ENCODE measurements at regions not wholly inside any gene's neighbourhood (a gene's known extent, or its start where the extent isn't known, plus 50 kb on each side); places are given as distances from the start of the nearest gene placed in this dataset.
"Not testable (repeated sequence)": the region's sequence is repeated elsewhere in the genome, so short reads cannot be mapped to it uniquely, and the experiment has no call there.

- Histone ChIP-seq H3K36me3 (ENCODE audit: control insufficient read depth in 3 of 3, insufficient read depth in 3 of 3, low read length in 3 of 3) (no peaks in the 10 kb centered on the region), H3K4me3 (ENCODE audit: low read length in 3 of 3) (no peak overlapping the region), H3K27ac (ENCODE audit: low read depth, low read length) (no peak overlapping the region), H3K9ac (ENCODE audit: low read depth in 1 of 3, low read length in 3 of 3) (no peak overlapping the region), H3K27me3 (ENCODE audit: control insufficient read depth in 3 of 3, insufficient read depth in 3 of 3, low read length in 3 of 3) (peaks cover 9 to 34% (median 12%) of the 10 kb centered on the region in 3 donors), H3K9me3 (ENCODE audit: control insufficient read depth in 3 of 3, low read length in 3 of 3) (no peaks in the 10 kb centered on the region), H3K4me1 (ENCODE audit: control insufficient read depth in 3 of 3, insufficient read depth in 3 of 3, low read length in 3 of 3) (no peaks in the 10 kb centered on the region)
These were observed 108.3 kb upstream of the ZNF536 start for GRCh38 chr19:30263830-30264381.

GRCh38 chr19:30265918-30266317 is 106.3 kb upstream of the ZNF536 start:
- H3K27me3 ChIP-seq (ENCODE audit: control insufficient read depth in 3 of 3, insufficient read depth in 3 of 3, low read length in 3 of 3) = peaks cover 6 to 31% (median 12%) of the 10 kb centered on the region in 3 donors
- H3K9ac ChIP-seq (ENCODE audit: low read depth in 1 of 3, low read length in 3 of 3); H3K4me3 ChIP-seq (ENCODE audit: low read length in 3 of 3); H3K9me3 ChIP-seq (ENCODE audit: control insufficient read depth in 3 of 3, low read length in 3 of 3); H3K36me3 ChIP-seq (ENCODE audit: control insufficient read depth in 3 of 3, insufficient read depth in 3 of 3, low read length in 3 of 3); H3K27ac ChIP-seq (ENCODE audit: low read depth, low read length); H3K4me1 ChIP-seq (ENCODE audit: control insufficient read depth in 3 of 3, insufficient read depth in 3 of 3, low read length in 3 of 3): not testable (repeated sequence)

GRCh38 chr19:30266687-30267086 is 105.5 kb upstream of the ZNF536 start:
- Histone ChIP-seq H3K4me3 (ENCODE audit: low read length in 3 of 3) (no peak overlapping the region), H3K27ac (ENCODE audit: low read depth, low read length) (no peak overlapping the region), H3K9ac (ENCODE audit: low read depth in 1 of 3, low read length in 3 of 3) (no peak overlapping the region), H3K9me3 (ENCODE audit: control insufficient read depth in 3 of 3, low read length in 3 of 3) (no peaks in the 10 kb centered on the region), H3K4me1 (ENCODE audit: control insufficient read depth in 3 of 3, insufficient read depth in 3 of 3, low read length in 3 of 3) (no peaks in the 10 kb centered on the region), H3K36me3 (ENCODE audit: control insufficient read depth in 3 of 3, insufficient read depth in 3 of 3, low read length in 3 of 3) (no peaks in the 10 kb centered on the region), H3K27me3 (ENCODE audit: control insufficient read depth in 3 of 3, insufficient read depth in 3 of 3, low read length in 3 of 3) (peaks cover 6 to 32% (median 12%) of the 10 kb centered on the region in 3 donors)

GRCh38 chr19:30267332-30267731 is 104.9 kb upstream of the ZNF536 start:
- no peak overlapping the region for H3K9ac ChIP-seq (ENCODE audit: low read depth in 1 of 3, low read length in 3 of 3)
- no peaks in the 10 kb centered on the region for H3K36me3 ChIP-seq (ENCODE audit: control insufficient read depth in 3 of 3, insufficient read depth in 3 of 3, low read length in 3 of 3)
- H3K4me3 ChIP-seq (ENCODE audit: low read length in 3 of 3) = no peak overlapping the region
- H3K27ac ChIP-seq (ENCODE audit: low read depth, low read length) = no peak overlapping the region
- no peaks in the 10 kb centered on the region for H3K9me3 ChIP-seq (ENCODE audit: control insufficient read depth in 3 of 3, low read length in 3 of 3)
- H3K27me3 ChIP-seq (ENCODE audit: control insufficient read depth in 3 of 3, insufficient read depth in 3 of 3, low read length in 3 of 3) = peaks cover 6 to 31% (median 8%) of the 10 kb centered on the region in 3 donors
- no peaks in the 10 kb centered on the region for H3K4me1 ChIP-seq (ENCODE audit: control insufficient read depth in 3 of 3, insufficient read depth in 3 of 3, low read length in 3 of 3)

GRCh38 chr19:30268601-30269000 is 103.6 kb upstream of the ZNF536 start:
- Histone ChIP-seq H3K27me3 (ENCODE audit: control insufficient read depth in 3 of 3, insufficient read depth in 3 of 3, low read length in 3 of 3) (peaks cover 4 to 21% (median 6%) of the 10 kb centered on the region in 3 donors), H3K4me1 (ENCODE audit: control insufficient read depth in 3 of 3, insufficient read depth in 3 of 3, low read length in 3 of 3) (no peaks in the 10 kb centered on the region), H3K27ac (ENCODE audit: low read depth, low read length) (no peak overlapping the region), H3K36me3 (ENCODE audit: control insufficient read depth in 3 of 3, insufficient read depth in 3 of 3, low read length in 3 of 3) (no peaks in the 10 kb centered on the region), H3K4me3 (ENCODE audit: low read length in 3 of 3) (no peak overlapping the region), H3K9ac (ENCODE audit: low read depth in 1 of 3, low read length in 3 of 3) (no peak overlapping the region), H3K9me3 (ENCODE audit: control insufficient read depth in 3 of 3, low read length in 3 of 3) (peaks cover 0 to 3% (median 0%) of the 10 kb centered on the region in 3 donors)

- Histone ChIP-seq H3K36me3 (ENCODE audit: control insufficient read depth in 3 of 3, insufficient read depth in 3 of 3, low read length in 3 of 3) (no peaks in the 10 kb centered on the region), H3K27ac (ENCODE audit: low read depth, low read length) (no peak overlapping the region), H3K9me3 (ENCODE audit: control insufficient read depth in 3 of 3, low read length in 3 of 3) (peaks cover 0 to 3% (median 0%) of the 10 kb centered on the region in 3 donors), H3K4me3 (ENCODE audit: low read length in 3 of 3) (no peak overlapping the region), H3K9ac (ENCODE audit: low read depth in 1 of 3, low read length in 3 of 3) (no peak overlapping the region), H3K27me3 (ENCODE audit: control insufficient read depth in 3 of 3, insufficient read depth in 3 of 3, low read length in 3 of 3) (peaks cover 4 to 21% (median 6%) of the 10 kb centered on the region in 3 donors), H3K4me1 (ENCODE audit: control insufficient read depth in 3 of 3, insufficient read depth in 3 of 3, low read length in 3 of 3) (no peaks in the 10 kb centered on the region)
These were observed 102.5 kb upstream of the ZNF536 start for GRCh38 chr19:30269638-30270037.

- Histone ChIP-seq H3K4me1 (ENCODE audit: control insufficient read depth in 3 of 3, insufficient read depth in 3 of 3, low read length in 3 of 3) (no peaks in the 10 kb centered on the region), H3K36me3 (ENCODE audit: control insufficient read depth in 3 of 3, insufficient read depth in 3 of 3, low read length in 3 of 3) (no peaks in the 10 kb centered on the region), H3K4me3 (ENCODE audit: low read length in 3 of 3) (no peak overlapping the region), H3K9me3 (ENCODE audit: control insufficient read depth in 3 of 3, low read length in 3 of 3) (peaks cover 0 to 3% (median 0%) of the 10 kb centered on the region in 3 donors), H3K9ac (ENCODE audit: low read depth in 1 of 3, low read length in 3 of 3) (no peak overlapping the region), H3K27me3 (ENCODE audit: control insufficient read depth in 3 of 3, insufficient read depth in 3 of 3, low read length in 3 of 3) (peaks cover 3 to 20% (median 6%) of the 10 kb centered on the region in 3 donors), H3K27ac (ENCODE audit: low read depth, low read length) (no peak overlapping the region)
These were observed 100.4 kb upstream of the ZNF536 start for GRCh38 chr19:30271816-30272215.

GRCh38 chr19:30272554-30272953 is 99.6 kb upstream of the ZNF536 start:
- no peak overlapping the region for H3K4me3 ChIP-seq (ENCODE audit: low read length in 3 of 3)

GRCh38 chr19:30273184-30273583 is 99.0 kb upstream of the ZNF536 start:
- Histone ChIP-seq H3K4me3 (ENCODE audit: low read length in 3 of 3) (no peak overlapping the region), H3K27me3 (ENCODE audit: control insufficient read depth in 3 of 3, insufficient read depth in 3 of 3, low read length in 3 of 3) (peaks cover 3 to 22% (median 6%) of the 10 kb centered on the region in 3 donors), H3K27ac (ENCODE audit: low read depth, low read length) (no peak overlapping the region), H3K9me3 (ENCODE audit: control insufficient read depth in 3 of 3, low read length in 3 of 3) (peaks cover 0 to 3% (median 0%) of the 10 kb centered on the region in 3 donors), H3K4me1 (ENCODE audit: control insufficient read depth in 3 of 3, insufficient read depth in 3 of 3, low read length in 3 of 3) (peaks cover 0 to 2% (median 0%) of the 10 kb centered on the region in 3 donors), H3K9ac (ENCODE audit: low read depth in 1 of 3, low read length in 3 of 3) (no peak overlapping the region), H3K36me3 (ENCODE audit: control insufficient read depth in 3 of 3, insufficient read depth in 3 of 3, low read length in 3 of 3) (no peaks in the 10 kb centered on the region)

More at GRCh38 chr19:30272554-30272953, 99.6 kb upstream of the ZNF536 start:
- Histone ChIP-seq H3K27ac (ENCODE audit: low read depth, low read length) (no peak overlapping the region), H3K36me3 (ENCODE audit: control insufficient read depth in 3 of 3, insufficient read depth in 3 of 3, low read length in 3 of 3) (no peaks in the 10 kb centered on the region), H3K9ac (ENCODE audit: low read depth in 1 of 3, low read length in 3 of 3) (no peak overlapping the region), H3K4me1 (ENCODE audit: control insufficient read depth in 3 of 3, insufficient read depth in 3 of 3, low read length in 3 of 3) (no peaks in the 10 kb centered on the region), H3K27me3 (ENCODE audit: control insufficient read depth in 3 of 3, insufficient read depth in 3 of 3, low read length in 3 of 3) (peaks cover 3 to 17% (median 3%) of the 10 kb centered on the region in 3 donors), H3K9me3 (ENCODE audit: control insufficient read depth in 3 of 3, low read length in 3 of 3) (peaks cover 0 to 3% (median 0%) of the 10 kb centered on the region in 3 donors)

- no peak overlapping the region for H3K9ac ChIP-seq (ENCODE audit: low read depth in 1 of 3, low read length in 3 of 3)
- peaks cover 7 to 25% (median 10%) of the 10 kb centered on the region in 3 donors for H3K27me3 ChIP-seq (ENCODE audit: control insufficient read depth in 3 of 3, insufficient read depth in 3 of 3, low read length in 3 of 3)
- no peak overlapping the region for H3K4me3 ChIP-seq (ENCODE audit: low read length in 3 of 3)
- peaks cover 0 to 3% (median 0%) of the 10 kb centered on the region in 3 donors for H3K9me3 ChIP-seq (ENCODE audit: control insufficient read depth in 3 of 3, low read length in 3 of 3)
- no peaks in the 10 kb centered on the region for H3K36me3 ChIP-seq (ENCODE audit: control insufficient read depth in 3 of 3, insufficient read depth in 3 of 3, low read length in 3 of 3)
- no peak overlapping the region for H3K27ac ChIP-seq (ENCODE audit: low read depth, low read length)
- peaks cover 0 to 2% (median 0%) of the 10 kb centered on the region in 3 donors for H3K4me1 ChIP-seq (ENCODE audit: control insufficient read depth in 3 of 3, insufficient read depth in 3 of 3, low read length in 3 of 3)
These were observed 97.2 kb upstream of the ZNF536 start for GRCh38 chr19:30274987-30275386.

Measured in skeletal muscle tissue (tissue), 3 donors.